Stimulated activated CD4-positive, alpha-beta T cell treated with anti-CD3 and anti-CD28 coated beads, Interleukin-12 subunit alpha, Interleukin-12 subunit beta, amount 100 ng/mL, for 48 hours (primary cell): ENCODE measurements at regions not wholly inside any gene's neighbourhood (a gene's known extent, or its start where the extent isn't known, plus 50 kb on each side); places are given as distances from the start of the nearest gene placed in this dataset.
"Not testable (repeated sequence)": the region's sequence is repeated elsewhere in the genome, so short reads cannot be mapped to it uniquely, and the experiment has no call there.

Experiments
- DNase-seq, 3 donors: peaks; one replicate each; pipeline ENCODE4 v3.0.0-alpha.2; 2020; ENCODE audit warnings: low read depth in 2 of 3, low spot score in 1 of 3

DNA sequence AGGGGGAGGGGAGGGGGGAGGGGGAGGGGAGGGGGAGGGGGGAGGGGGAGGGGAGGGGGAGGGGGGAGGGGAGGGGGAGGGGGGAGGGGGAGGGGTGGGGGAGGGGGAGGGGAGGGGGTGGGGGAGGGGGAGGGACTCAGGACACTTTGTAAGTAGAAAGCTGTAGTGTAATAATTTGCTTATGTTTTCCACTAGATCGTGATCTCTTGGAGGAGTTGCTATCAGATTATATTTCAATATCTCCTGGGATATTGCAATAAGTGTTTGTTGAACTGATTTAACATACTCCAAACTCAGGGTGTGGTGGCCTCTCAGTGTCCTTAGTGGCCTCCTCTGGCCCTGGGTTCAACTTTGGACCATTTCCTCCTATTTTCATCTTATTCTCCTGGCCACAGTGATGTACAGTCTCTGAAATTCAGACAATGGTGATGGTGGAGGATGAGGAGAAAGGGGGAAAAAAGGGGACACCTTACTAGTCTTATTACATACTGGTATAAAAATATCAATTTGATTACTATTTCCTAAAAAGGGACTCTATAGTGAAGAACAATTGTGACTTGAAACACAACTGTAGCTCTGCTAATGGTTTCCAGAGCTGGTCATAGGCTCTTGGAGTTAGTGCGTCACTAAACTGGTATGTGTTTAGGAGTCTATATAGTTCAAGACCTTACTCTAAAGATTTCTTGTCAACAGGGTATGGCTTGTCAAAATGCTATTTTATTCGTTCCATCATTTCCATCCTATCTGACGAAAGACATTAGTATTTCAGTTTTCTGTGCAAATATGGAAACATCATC, 89.6 kb downstream of the DDX1 start:
- no peak for DNase-seq

DNA sequence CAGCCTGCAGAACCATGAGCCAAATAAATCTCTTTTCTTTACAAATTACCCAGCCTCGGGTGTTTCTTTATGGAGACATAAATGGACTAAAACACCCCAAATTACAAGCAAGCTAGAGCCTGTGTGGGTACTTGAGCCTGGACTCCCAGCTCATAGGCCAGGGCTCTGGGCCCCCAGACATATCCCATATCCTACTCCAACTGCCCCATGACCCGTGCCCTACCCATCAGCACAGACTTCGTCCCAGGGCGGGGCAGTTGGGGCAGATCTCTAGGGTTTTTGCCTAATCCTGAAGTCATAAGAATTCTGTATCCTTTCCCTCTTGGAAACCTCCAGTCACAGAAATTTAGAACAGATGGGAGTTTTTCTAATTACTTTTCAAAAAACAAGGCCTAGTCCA, 90.7 kb downstream of the DDX1 start:
- DNase-seq, result no peak

DNA sequence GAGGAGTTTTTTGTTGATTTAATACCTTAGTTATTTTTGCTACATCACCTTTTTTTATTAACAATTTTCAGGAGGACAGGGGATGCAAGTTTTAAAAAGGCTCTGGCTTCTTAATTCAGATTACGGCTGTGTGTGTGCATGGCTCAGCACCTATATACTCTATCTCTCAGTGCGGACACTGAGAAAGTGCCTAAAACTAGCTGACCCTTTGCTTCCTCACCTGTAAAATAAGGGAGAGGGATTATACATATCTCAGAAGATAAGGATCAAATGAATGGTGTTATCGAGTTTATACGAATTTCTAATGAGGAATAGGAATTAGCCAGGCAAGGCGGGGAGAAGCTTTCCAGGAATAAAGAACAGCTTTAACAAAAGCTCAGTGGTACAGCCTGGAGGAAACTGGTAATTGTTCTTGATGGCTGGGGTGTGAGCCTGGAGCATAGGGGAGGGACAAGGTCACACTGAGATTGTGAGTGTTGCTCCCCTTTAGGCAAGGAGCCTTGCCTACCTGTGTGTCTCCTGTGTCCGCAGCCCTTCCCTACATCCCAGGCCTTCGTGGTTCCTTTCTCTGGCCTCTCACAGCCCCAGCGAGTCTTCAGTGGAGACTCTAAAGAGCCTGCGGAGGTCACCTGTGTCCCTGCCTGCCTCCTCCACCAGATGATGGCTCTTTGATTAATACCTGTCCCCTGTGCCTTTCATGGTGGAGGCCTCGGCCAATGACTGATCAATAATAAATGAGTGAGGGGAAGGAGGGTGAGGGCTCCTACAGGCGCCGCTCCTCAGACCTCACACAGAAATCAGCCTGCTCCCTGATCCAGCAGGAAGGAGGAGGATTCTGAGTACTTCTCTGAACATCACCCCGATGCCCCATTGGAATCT, 92.7 kb downstream of the DDX1 start:
- no peak for DNase-seq

GRCh38 chr2:15685143-15685542, 93.5 kb downstream of the DDX1 start:
- no peak for DNase-seq

DNA sequence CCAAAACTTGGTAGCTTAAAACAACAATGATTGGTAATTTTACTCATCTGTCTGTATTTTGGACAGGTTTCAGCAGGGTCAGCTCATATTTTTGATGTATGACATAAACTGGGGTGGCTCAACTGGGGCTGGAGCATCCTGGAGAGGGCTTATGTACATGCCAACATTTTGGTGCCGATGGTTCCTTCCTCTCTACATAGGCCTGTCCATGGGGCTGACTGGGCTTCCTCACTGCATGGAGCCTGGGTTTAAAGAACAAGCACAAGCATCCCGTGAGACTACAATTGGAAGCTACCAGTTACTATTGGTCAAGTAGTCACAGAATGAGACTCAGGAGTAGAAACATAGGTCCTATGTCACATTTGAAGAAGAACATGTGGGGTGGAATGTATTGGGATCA, 95.0 kb downstream of the DDX1 start:
- DNase-seq, result no peak

DNA sequence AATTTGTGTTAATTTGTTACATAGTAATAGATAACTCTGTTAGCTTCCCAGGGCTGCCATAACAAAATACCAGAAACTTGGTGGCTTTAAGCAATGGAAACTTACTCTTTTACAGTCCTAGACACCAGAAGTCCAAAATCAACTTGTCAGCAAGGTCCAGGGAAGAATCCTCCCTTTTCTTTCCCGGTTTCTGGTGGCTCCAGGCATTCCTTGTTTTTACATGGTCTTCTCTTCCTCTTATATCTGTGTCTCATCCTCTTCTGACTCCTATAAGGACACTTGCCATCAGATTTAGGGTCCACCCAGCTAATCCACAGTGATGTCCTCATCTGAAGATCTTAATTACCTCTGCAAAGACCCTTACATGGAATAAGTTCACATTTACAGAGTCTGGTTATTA, 95.6 kb downstream of the DDX1 start:
- no peak for DNase-seq

GRCh38 chr2:15687720-15688119, 96.1 kb downstream of the DDX1 start:
- no peak for DNase-seq

DNA sequence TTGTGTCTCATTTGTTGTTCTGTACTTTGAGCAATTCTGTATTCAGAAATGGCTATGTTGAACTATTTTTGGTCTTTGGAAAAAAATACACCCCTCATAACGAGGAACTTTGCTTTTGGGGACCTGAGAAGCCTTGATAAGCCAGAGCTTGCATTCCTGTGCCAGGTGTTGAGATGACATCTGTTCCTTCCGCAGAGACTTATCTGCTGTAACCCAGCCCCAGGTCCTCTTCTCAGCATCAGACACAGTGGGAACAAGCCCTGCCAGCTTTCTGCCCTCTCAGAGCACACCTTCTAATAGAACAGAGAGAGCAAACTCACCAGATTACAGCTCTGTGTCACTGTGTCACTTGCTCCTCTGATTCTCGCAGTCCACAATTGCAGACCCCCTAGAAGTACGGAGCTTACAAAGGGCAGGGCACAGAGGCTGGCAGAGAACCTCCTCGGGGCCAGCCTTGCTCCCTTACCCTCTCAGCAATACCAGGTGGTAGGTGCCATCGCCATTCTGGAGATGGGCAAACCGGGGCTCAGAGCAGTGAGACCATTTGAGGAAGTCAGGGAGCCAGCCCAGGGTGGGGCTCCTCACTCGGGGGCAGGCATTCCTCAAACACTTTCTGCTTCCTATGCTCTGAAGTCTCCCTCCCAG, 97.4 kb downstream of the DDX1 start:
- no peak for DNase-seq

DNA sequence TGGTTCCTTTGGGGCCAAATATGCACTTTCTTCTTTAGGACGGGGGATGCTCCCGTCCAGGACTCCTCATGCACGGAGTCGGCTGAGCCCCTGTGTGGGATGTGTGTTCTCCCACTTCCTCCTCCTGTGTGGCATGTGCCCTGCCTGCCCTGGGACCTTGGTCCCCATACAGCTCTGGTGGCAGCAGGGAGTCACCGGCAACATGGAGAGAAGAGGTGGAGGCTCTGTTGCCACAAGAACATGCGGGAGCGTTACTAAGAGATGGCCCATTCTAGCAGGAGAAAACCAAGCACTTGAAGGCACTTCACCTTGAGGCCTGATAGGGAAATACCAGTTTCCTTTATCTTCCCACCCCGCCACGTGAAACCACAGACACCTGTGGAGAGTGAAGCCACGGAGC, 98.0 kb downstream of the DDX1 start:
- no peak for DNase-seq

GRCh38 chr2:15691586-15692310, 100.1 kb downstream of the DDX1 start:
- DNase-seq, result no peak

DNA sequence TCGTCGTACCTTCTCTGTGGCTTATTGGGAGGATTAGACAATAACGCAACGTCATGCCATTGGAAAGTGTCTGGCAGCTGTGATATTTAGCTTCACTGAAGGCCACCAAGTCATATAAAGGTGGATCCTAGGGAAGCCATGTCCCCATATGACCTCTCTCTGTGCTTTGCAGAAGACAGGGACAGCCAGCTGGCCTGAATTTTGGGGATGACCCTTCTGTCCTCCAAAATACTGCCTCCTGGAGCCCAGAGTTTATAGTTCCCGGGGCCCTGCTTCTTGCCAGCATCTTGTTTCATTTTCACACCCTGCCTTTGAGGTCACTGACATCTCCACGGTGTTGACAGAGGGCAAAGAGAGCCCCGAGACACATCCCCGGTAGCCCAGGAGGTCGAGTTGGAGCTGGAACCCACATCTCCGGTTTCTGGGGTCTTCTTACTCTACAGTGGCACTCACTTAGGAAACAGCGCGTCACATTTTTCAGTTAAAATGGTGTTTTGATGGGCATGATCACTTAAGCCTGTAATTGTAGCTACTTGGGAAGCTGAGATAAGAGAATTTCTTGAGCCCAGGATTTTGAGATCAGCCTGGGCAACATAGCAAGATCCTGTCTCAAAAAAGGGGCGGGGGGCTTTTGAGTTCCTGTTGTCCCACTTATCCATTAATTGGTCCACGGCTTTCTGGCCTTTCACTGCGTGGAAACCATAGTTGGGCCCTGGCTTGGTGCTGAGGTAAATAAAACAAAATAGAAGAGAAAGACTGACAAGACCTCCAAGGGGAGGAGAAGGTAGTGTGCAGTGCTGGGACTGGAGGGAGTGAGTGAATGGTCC, 101.1 kb downstream of the DDX1 start:
- DNase-seq, result no peak

DNA sequence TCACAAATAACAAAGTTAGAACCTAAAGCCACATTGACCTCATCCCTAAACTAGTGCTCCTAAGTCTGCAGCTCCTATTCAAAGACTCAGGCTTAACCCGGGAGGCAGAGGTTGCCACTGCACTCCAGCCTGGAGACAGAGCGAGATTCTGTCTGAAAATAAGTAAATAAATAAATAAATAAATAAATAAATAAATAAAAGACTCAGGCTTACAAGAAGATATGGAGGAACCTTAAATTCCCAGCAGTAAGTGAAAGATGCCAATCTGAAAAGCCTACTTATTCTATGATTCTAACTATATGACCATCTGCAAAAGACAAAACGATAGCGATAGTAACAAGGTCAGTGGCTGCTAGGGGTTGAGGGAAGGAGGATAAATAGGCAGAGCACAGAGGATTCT, 101.7 kb downstream of the DDX1 start:
- DNase-seq, result no peak

DNA sequence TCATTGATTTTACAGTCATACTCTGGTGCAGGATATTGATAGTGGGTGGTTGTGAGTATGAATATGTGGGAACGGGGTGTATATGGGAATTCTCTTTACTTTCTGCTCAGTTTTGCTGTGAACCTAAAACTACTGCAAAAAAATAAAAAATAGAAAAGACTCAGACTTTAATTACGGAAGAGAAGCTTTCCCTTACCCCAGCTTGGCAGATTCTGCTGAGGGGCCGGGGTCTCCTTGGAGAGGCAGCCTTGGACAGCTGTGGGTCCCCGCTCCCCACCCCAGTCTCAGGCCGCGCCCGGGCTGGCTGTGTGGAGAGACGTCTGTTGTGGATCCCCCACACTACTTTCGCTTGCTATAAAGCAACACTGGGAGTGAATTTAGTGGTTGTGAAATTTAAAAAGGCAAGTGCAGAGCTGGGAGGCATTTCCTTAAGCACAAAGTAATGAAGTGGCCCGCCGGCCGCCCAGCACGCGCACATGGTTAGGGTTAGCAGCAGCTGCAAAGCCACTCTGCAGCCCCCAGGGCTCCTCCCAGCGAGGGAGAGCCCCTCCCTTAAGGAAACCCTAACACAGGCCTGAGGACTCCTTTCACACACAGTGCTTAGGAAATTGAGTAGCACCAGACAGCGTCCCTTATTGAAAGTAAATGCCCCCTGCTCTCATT, 102.4 kb downstream of the DDX1 start:
- no peak for DNase-seq

DNA sequence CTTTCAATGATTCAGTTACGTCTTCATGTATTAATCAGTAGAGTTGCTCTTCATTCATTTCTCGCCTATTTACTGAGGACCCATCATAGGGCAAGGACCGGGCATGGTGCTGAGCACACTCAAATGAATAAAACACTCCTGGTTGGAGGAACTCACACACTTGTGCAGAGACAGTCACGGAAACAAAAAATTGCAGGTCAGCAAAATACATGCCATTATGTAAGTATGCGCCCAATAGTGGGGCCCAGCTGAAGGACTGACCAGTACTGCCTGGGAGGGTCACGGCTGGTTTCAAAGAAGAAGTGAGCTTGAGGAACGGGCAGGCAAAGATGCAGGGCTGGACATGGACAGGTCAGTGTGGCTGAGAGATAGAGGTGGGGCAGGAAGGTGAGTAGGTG, 102.9 kb downstream of the DDX1 start:
- no peak for DNase-seq

DNA sequence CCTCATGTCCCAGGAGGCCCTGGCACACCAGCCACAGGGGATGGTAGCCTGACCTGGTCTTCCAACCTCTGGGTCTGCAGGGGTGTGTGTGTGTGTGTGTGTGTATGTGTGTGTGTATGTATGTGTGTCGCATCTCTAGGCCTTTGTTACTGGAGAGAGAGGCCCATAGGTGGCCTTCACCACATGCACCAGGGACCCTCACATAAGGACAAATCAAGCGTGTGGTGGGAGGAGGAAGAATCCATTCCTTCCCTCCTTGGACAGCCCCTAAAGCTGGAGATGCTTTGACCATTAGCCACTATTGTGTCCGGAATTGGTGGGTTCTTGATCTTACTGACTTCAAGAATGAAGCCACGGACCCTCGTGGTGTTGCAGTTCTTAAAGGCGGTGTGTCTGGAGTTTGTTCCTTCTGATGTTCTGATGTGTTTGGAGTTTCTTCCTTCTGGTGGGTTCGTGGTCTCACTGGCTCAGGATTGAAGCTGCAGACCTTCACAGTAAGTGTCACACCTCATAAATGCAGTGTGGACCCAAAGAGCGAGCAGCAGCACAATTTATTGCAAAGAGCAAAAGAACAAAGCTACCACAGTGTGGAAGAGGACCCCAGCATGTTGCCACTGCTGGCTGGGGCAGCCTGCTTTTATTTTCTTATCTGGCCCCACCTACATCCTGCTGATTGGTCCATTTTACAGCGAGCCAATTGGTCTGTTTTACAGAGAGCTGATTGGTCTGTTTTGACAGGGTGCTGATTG, 104.1 kb downstream of the DDX1 start:
- DNase-seq, result no peak

DNA sequence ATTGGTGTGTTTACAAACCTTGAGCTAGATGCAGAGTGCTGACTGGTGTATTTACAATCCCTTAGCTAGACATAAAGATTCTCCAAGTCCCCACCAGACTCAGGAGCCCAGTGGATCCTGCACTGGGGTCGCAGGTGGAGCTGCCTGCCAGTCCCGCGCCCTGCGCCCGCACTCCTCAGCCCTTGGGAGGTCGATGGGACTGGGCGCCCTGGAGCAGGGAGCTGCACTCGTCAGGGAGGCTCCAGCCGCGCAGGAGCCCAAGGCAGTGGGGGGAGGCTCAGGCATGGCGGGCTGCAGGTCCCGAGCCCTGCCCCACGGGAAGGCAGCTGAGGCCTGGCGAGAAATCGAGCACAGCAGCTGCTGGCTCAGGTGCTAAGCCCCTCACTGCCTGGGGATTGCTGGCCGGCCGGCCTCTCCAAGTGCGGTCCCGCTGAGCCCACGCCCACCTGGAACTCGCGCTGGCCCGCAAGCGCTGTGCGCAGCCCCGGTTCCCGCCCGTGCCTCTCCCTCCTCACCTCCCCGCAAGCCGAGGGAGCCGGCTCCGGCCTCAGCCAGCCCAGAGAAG, 105.0 kb downstream of the DDX1 start:
- DNase-seq, result not testable (repeated sequence)

DNA sequence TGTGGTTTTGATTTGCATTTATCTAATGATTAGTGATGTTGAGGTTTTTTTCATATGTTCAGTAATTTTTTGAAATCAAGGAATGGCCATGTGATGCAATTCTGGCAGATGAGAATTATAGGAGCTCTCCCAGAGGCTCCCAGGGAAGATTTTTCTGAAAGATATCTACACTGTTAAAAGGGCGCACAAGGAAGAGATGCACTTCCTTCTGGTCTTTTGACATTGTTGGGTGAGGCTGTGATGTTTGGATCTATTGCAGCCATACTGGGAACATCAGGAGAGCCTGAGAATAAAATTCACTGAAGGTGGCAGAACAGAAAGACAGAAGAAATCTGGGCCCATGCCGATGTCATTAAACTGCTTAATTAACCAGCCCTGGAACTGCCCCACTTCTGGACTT, 108.5 kb downstream of the DDX1 start:
- no peak for DNase-seq

GRCh38 chr2:15700599-15701340, 109.1 kb downstream of the DDX1 start:
- no peak for DNase-seq
